SK-N-SH treated with all-trans-retinoic acid at 6 μM for 48 hours (cell line): ENCODE measurements at regions not wholly inside any gene's neighbourhood (a gene's known extent, or its start where the extent isn't known, plus 50 kb on each side); places are given as distances from the start of the nearest gene placed in this dataset.

ENCODE experiments used
- ATAC-seq: fragments of 200-7000 bp; cut with Tn5 transposase; 3 replicates; pipeline ENCODE4 v1.9.1; 2020; ENCODE audit warnings: mild to moderate bottlenecking, moderate library complexity
- ARNTL ChIP-seq: fragments of 450-650 bp; formaldehyde crosslinking; IDR thresholded peaks from 2 replicates; pipeline ENCODE4 v1.5.0; 2020; ENCODE audit warnings: low read depth, mild to moderate bottlenecking, moderate library complexity, borderline replicate concordance
- BACH2 ChIP-seq: fragments of 250-450 bp; sonication (Bioruptor Pico); IDR thresholded peaks from 2 replicates; pipeline ENCODE4 v1.9.0; 2021; ENCODE audit warnings: mild to moderate bottlenecking, borderline replicate concordance
- CSDC2 ChIP-seq: fragments of 250-450 bp; sonication (Bioruptor Pico); IDR thresholded peaks from 2 replicates; pipeline ENCODE4 v1.5.0; 2020; ENCODE audit warnings: mild to moderate bottlenecking, moderate library complexity
- ESRRG ChIP-seq: fragments of 250-450 bp; sonication (Bioruptor Pico); IDR thresholded peaks from 2 replicates; pipeline ENCODE4 v1.6.1; 2021; ENCODE audit warnings: mild to moderate bottlenecking
- GLIS3 ChIP-seq: fragments of 250-450 bp; sonication (Bioruptor Pico); IDR thresholded peaks from 2 replicates; pipeline ENCODE4 v1.5.0; 2020; ENCODE audit warnings: mild to moderate bottlenecking, moderate library complexity
- ISL1 ChIP-seq: fragments of 250-450 bp; sonication (Bioruptor Pico); IDR thresholded peaks from 2 replicates; pipeline ENCODE4 v2.1.2; 2022; ENCODE audit warnings: mild to moderate bottlenecking, moderate library complexity
- OSR1 ChIP-seq: fragments of 250-450 bp; sonication (Bioruptor Pico); IDR thresholded peaks from 2 replicates; pipeline ENCODE4 v1.8.0; 2022; ENCODE audit warnings: moderate library complexity, mild to moderate bottlenecking, inconsistent platforms
- PPARA ChIP-seq: fragments of 250-450 bp; sonication (Bioruptor Pico); IDR thresholded peaks from 2 replicates; pipeline ENCODE4 v1.5.0; 2020; ENCODE audit warnings: mild to moderate bottlenecking, borderline replicate concordance
- SNAI2 ChIP-seq: fragments of 250-450 bp; sonication (Bioruptor Pico); IDR thresholded peaks from 2 replicates; pipeline ENCODE4 v1.5.0; 2020; ENCODE audit warnings: mild to moderate bottlenecking, moderate library complexity
- TCF4 ChIP-seq: fragments of 250-450 bp; sonication (Bioruptor Pico); IDR thresholded peaks from 2 replicates; pipeline ENCODE4 v1.8.0; 2021; ENCODE audit warnings: mild to moderate bottlenecking, moderate library complexity, borderline replicate concordance
- TOX ChIP-seq: fragments of 250-450 bp; sonication (Bioruptor Pico); IDR thresholded peaks from 2 replicates; pipeline ENCODE4 v1.8.0; 2021; ENCODE audit warnings: mild to moderate bottlenecking, moderate library complexity, borderline replicate concordance
- ZC3H10 ChIP-seq: fragments of 250-450 bp; sonication (Bioruptor Pico); IDR thresholded peaks from 2 replicates; pipeline ENCODE4 v1.5.1; 2021; ENCODE audit warnings: mild to moderate bottlenecking, moderate library complexity
- ZFP3 ChIP-seq: fragments of 250-450 bp; sonication (Bioruptor Pico); IDR thresholded peaks from 2 replicates; pipeline ENCODE4 v1.5.0; 2020; ENCODE audit warnings: mild to moderate bottlenecking, moderate library complexity
- ZFP30 ChIP-seq: fragments of 450-650 bp; formaldehyde crosslinking; IDR thresholded peaks from 2 replicates; pipeline ENCODE4 v1.5.0; 2022; ENCODE audit warnings: mild to moderate bottlenecking, moderate library complexity
- ZNF565 ChIP-seq: fragments of 450-650 bp; formaldehyde crosslinking; conservative IDR thresholded peaks from 2 replicates; pipeline ENCODE4 v1.5.0; 2020; ENCODE audit warnings: low read depth, mild to moderate bottlenecking, moderate library complexity
- ZNF70 ChIP-seq: fragments of 450-650 bp; formaldehyde crosslinking; IDR thresholded peaks from 2 replicates; pipeline ENCODE4 v1.5.0; 2020; ENCODE audit warnings: mild to moderate bottlenecking, moderate library complexity
- ZNF8 ChIP-seq: fragments of 450-650 bp; formaldehyde crosslinking; IDR thresholded peaks from 2 replicates; pipeline ENCODE4 v1.5.0; 2020; ENCODE audit warnings: mild to moderate bottlenecking, moderate library complexity
- TF ChIP-seq, protein P1 (sequence below): fragments of 250-450 bp; sonication (Bioruptor Pico); IDR thresholded peaks from 2 replicates; pipeline ENCODE4 v1.5.0; 2020; ENCODE audit warnings: mild to moderate bottlenecking, moderate library complexity
- TF ChIP-seq, protein P2 (sequence below): fragments of 250-450 bp; sonication (Bioruptor Pico); IDR thresholded peaks from 2 replicates; pipeline ENCODE4 v1.8.0; 2021; ENCODE audit warnings: low read depth, mild to moderate bottlenecking, moderate library complexity, borderline replicate concordance
- TF ChIP-seq, protein P3 (sequence below): fragments of 250-450 bp; sonication (Bioruptor Pico); IDR thresholded peaks from 2 replicates; pipeline ENCODE4 v1.5.1; 2021; ENCODE audit warnings: mild to moderate bottlenecking, moderate library complexity

DNA sequence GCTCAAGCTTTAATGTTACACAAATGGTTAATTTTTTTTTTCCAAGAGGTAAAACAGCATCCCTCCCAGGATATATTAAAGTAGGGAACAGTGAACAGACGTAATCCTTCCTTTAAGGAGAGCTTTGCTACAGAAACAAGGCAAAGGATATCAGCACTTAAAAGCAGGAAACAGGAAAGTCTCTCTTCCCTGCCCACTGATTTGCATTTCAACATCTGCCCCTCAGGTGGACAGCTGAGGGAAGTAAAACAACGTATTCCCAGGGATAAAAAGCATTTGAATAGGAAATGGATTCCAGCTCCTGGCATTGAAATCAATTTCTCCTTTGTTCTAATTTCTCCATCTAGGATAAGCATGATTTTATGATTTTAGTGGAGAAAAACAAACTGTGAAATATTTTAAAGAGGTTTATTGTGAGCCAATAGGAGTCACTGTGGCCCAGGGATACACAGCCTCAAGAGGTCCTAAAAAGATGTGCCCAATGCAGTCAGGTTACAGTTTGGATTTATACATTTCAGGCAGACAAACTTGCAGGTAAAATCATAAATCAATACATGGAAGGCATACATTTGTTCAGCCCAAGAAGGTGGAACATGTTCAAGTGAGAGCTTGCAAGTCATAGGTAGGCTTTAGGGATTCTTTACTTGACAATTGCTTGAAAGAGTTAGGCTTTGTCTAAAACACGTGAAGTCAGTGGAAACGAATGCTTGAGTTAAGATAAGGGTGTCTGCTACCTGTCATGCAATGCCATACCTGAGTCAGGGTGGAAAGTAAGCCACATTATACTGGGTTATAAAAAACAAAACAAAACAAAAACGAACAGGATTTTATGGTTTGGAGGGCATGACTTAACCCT, 286.2 kb upstream of the VWC2 start:
- TF ChIP-seq ISL1 (CRISPR knock-in tag) (no peak), ARNTL (CRISPR knock-in tag) (no peak), ESRRG (no peak), TCF4 (no peak), SNAI2 (CRISPR knock-in tag) (no peak), BACH2 (CRISPR knock-in tag) (no peak), ZNF565 (CRISPR knock-in tag) (no peak), ZFP3 (no peak), ZNF70 (CRISPR knock-in tag) (no peak), ZC3H10 (no peak), CSDC2 (CRISPR knock-in tag) (no peak)
- TF ChIP-seq, protein P1, sequence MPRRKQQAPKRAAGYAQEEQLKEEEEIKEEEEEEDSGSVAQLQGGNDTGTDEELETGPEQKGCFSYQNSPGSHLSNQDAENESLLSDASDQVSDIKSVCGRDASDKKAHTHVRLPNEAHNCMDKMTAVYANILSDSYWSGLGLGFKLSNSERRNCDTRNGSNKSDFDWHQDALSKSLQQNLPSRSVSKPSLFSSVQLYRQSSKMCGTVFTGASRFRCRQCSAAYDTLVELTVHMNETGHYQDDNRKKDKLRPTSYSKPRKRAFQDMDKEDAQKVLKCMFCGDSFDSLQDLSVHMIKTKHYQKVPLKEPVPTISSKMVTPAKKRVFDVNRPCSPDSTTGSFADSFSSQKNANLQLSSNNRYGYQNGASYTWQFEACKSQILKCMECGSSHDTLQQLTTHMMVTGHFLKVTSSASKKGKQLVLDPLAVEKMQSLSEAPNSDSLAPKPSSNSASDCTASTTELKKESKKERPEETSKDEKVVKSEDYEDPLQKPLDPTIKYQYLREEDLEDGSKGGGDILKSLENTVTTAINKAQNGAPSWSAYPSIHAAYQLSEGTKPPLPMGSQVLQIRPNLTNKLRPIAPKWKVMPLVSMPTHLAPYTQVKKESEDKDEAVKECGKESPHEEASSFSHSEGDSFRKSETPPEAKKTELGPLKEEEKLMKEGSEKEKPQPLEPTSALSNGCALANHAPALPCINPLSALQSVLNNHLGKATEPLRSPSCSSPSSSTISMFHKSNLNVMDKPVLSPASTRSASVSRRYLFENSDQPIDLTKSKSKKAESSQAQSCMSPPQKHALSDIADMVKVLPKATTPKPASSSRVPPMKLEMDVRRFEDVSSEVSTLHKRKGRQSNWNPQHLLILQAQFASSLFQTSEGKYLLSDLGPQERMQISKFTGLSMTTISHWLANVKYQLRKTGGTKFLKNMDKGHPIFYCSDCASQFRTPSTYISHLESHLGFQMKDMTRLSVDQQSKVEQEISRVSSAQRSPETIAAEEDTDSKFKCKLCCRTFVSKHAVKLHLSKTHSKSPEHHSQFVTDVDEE, result no peak
- TF ChIP-seq, protein P2, sequence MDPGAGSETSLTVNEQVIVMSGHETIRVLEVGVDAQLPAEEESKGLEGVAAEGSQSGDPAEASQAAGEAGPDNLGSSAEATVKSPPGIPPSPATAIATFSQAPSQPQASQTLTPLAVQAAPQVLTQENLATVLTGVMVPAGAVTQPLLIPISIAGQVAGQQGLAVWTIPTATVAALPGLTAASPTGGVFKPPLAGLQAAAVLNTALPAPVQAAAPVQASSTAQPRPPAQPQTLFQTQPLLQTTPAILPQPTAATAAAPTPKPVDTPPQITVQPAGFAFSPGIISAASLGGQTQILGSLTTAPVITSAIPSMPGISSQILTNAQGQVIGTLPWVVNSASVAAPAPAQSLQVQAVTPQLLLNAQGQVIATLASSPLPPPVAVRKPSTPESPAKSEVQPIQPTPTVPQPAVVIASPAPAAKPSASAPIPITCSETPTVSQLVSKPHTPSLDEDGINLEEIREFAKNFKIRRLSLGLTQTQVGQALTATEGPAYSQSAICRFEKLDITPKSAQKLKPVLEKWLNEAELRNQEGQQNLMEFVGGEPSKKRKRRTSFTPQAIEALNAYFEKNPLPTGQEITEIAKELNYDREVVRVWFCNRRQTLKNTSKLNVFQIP, result no peak
- TF ChIP-seq, protein P3, sequence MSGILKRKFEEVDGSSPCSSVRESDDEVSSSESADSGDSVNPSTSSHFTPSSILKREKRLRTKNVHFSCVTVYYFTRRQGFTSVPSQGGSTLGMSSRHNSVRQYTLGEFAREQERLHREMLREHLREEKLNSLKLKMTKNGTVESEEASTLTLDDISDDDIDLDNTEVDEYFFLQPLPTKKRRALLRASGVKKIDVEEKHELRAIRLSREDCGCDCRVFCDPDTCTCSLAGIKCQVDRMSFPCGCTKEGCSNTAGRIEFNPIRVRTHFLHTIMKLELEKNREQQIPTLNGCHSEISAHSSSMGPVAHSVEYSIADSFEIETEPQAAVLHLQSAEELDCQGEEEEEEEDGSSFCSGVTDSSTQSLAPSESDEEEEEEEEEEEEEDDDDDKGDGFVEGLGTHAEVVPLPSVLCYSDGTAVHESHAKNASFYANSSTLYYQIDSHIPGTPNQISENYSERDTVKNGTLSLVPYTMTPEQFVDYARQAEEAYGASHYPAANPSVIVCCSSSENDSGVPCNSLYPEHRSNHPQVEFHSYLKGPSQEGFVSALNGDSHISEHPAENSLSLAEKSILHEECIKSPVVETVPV (CRISPR knock-in tag), result no peak
- ATAC-seq, result no peak

DNA sequence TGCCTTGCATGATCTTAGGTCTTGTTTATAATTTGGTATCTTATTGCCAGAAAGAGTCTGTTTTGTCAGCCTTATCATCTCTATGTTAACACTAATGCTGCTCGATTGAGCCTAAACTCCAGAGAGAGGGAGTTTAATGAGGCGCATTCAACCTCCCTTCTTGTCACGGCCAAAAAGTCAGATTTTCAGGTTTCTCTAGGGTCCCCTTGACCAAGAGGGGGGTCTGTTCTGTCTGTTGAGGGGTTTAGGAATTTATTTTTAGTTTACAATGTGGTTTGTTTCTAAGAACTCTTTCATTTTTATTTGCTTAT, 285.7 kb upstream of the VWC2 start:
- ATAC-seq, result no peak
- TF ChIP-seq BACH2 (CRISPR knock-in tag) (no peak), SNAI2 (CRISPR knock-in tag) (no peak), PPARA (CRISPR knock-in tag) (no peak), ZC3H10 (no peak)
- TF ChIP-seq, all 23 proteins: peak for 0

DNA sequence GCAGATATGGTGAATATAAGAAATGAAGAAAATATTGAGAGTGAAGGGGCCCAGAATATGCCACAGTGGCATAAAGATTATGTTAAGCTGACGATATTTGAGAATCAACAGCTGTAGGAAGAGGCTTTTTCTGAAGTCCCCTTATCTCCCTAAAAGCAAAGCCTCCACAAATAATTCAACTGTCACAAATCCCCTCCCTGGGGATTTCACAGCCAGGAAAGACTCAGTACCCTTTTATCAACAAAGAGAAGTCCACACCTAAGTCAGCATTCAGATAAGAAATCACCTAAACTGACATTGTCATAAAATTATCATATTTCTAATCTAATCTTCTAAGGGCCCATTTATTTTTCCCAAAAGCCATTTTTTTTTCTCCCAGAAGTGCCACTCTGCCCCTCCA, 284.9 kb upstream of the VWC2 start:
- TF ChIP-seq GLIS3 (no peak), ZFP30 (no peak), ISL1 (CRISPR knock-in tag) (no peak), SNAI2 (CRISPR knock-in tag) (no peak), ESRRG (no peak), ZNF70 (CRISPR knock-in tag) (no peak), BACH2 (CRISPR knock-in tag) (no peak), TOX (CRISPR knock-in tag) (no peak), PPARA (CRISPR knock-in tag) (no peak), ZC3H10 (no peak), ZNF8 (CRISPR knock-in tag) (no peak), ARNTL (CRISPR knock-in tag) (no peak), OSR1 (CRISPR knock-in tag) (no peak), ZNF565 (CRISPR knock-in tag) (no peak), ZFP3 (no peak)
- TF ChIP-seq, protein P3 (CRISPR knock-in tag), result no peak
- TF ChIP-seq, protein P2, result no peak
- TF ChIP-seq, protein P1, result no peak
- TF ChIP-seq, all 23 proteins: peak for 0
- no peak for ATAC-seq
